Fibroblast of skin of back (primary cell): ENCODE measurements at regions not wholly inside any gene's neighbourhood (a gene's known extent, or its start where the extent isn't known, plus 50 kb on each side); places are given as distances from the start of the nearest gene placed in this dataset.
A peak's percentile ranks its signal among the peaks of the same experiment; 100 is the strongest.

Experiments used
- DNase-seq: peaks from one replicate; pipeline ENCODE4 v3.0.0-alpha.2; 2013

GRCh38 chrY:7968293-7968692 lies 1056.7 kb upstream of the AMELY start:
- DNase-seq: no peak

DNA sequence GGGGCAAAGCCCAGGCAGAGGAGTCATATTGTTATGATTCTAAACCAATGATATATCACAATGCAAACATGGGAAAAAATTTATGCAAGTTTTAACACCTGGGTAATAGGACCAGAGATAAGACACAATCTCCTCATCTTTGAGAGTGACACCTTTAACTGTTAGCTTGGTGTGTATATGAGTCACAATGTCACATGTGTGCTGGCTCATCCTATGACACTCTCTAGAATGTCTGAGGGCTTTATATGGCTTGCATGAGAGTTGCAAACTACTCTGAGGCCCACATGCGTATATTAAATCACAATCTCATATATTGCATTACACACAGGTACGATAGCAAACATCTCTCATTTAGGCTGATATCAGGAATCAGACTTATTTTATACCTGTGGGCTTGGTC lies 1055.4 kb upstream of the AMELY start:
- DNase-seq: no peak

DNA sequence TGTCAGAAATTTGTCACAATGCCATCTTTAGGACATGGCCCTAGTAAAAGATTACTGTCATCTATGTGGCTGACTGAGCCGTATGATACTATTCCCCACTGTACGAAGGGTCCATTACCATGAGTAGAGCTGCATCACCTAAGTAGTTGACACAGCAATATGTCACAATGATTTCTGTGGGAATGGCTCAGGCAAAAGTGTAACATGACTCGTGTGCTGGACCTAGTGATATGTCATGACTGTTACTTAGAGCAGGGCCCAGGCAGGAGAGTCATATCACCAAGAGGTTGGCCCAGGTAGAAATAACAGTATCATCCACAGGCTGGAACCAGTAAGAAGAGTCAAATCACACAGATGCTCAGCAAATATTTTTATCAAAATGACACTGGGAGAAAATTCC lies 1051.8 kb upstream of the AMELY start:
- DNase-seq: no peak

GRCh38 chrY:7962350-7962749 lies 1050.8 kb upstream of the AMELY start:
- no peak for DNase-seq

- no peak for DNase-seq
Observed at GRCh38 chrY:7961811-7962210, 1050.3 kb upstream of the AMELY start.

DNA sequence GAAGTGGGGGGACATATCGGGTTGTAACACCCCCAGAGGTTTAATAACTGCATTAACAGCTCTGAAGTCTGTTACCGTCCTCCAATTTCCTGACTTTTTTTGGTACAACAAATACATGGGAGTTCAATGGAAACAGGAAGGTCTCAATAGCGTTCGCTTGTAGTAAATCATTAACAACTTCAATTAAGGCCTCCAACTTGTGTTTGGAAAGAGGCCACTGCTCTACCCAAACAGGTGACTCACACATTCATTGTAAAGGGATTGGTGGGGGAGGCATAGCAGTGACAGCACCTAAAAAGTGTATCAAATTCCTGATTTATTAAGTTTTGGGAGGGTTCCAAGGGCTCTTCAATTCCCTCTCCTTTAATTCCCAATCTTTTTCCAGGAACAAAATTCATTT lies 1046.2 kb upstream of the AMELY start:
- no peak for DNase-seq

DNA sequence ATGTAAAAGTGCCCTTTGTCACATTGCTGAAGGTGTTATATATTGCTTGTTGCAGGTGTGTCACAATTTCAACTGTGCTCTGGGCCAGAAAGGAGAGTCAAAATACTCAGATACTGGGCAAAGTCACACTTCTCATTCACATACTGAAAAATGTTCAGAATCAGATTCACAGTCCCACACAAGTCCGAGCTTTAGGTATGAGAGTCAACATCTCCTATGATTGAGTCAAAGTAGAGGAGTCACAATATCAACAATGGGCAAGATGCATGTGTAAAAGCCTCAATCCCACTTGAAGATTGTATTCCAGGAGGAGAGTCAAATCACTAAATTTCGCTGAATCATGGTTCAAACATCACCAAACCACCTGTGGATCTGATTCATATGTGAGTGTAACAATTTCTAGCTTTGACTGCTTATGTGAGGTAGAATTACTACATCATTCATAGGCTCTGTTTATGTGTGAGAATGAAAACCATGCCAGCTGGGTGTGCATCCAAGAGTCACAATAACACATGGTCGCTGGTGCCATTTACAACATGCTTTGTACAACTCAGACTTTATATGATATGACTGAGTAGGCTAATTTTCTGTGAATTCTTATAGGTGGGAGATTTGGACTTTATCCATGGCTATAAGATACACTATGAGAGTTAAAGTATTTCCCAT lies 1039.8 kb upstream of the AMELY start:
- no peak for DNase-seq

DNA sequence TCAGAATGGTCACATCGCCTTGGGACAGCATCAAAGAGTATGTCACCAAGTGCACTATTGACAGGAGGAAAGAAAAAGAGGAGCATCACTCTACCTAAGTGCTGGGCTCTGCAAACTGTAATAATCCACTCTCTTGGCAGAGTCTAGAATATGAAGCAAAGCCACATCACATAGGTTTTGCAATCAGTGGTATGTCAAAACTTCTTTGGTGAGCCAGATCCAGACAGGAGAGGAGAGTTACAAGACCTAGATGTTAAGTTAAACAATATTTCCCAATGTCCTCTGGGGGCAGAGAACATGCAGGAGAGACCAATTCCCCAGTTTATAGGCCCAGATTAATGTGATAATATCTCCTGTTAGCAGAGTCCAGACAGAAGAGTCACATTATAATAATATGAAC lies 1032.6 kb upstream of the AMELY start:
- DNase-seq: no peak

GRCh38 chrY:7942711-7943110 lies 1031.2 kb upstream of the AMELY start:
- peak; percentile 9 for DNase-seq

- peak; percentile 31 for DNase-seq
Observed at GRCh38 chrY:7941856-7942255, 1030.3 kb upstream of the AMELY start.

- no peak for DNase-seq
Observed at GRCh38 chrY:7938982-7939718, 1027.6 kb upstream of the AMELY start.

- no peak for DNase-seq
Observed at GRCh38 chrY:7936831-7937230, 1025.3 kb upstream of the AMELY start.

DNA sequence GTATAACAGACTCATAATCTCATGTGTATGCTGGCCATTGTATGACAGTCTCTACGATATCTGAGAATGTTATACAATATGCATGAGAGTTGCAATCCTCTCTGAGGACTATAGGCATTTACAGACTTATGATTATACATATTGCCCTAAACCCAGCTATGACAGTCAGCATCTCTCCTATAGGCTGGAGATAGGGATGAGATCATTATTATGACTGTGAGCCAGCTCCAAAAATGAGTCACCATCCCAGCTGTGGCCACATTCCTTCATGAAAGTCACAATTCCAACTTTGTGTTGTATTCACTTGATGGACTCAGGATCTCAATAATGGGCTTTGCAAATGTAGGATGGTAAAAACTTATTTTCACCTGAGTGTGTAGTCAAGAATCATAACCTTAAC lies 1024.5 kb upstream of the AMELY start:
- peak; percentile 88 for DNase-seq

DNA sequence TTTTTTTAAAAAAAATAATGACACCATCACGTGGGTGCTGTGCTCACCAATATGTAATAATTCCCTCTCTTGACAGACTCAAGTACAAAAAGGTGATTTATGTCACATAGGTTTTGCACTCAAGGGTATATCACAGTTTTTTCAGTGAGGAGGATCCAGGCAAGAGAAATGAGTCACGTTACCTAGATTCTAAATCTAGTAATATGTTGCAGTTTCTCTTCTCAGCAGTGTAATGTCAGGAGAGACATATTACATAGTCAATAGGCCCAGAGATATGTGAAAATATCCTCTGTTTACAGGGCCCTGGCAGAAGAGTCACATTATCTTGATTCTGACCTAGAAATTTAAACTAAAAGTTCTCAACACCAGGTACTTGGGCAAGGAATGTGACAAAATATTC lies 1024.1 kb upstream of the AMELY start:
- DNase-seq: no peak

DNA sequence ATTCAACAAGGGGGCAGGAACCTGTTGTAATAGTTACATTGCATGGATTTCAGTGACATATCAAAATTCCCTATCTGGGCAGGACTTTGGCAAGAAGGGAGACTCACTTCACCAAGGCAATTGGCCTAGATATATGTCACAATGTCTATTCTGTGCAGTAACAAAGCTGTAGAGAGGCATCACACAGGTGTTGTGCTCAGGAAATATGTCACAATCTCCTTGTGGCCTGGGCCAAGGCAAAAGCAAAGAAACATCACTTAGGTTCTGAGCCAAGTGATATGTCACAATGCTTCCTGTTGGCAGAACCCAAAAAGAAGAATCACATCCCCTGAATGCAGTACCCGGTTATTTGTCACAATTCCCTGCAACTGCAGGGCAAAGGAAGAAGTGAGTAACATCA lies 1020.9 kb upstream of the AMELY start:
- no peak for DNase-seq

DNA sequence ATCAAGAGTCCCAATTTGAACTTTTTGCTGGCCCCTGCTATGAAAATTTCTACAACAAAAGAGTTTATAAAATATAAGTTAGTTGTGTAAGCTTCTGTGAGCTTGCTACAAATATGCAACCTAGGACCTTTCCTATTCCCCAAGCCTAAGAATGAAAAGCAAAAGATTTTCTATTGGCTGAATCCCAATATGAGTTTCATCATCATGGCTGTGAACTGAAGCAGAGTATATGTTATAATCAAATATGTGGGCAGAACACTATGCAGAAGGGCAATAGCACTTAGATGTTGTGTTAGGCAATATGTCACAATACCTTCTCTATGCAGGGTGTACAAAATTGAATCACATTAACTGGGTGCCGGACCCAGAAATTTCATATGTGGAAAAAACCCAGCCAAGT lies 1018.3 kb upstream of the AMELY start:
- DNase-seq: no peak

- DNase-seq: no peak
Observed at GRCh38 chrY:7924059-7924458, 1012.5 kb upstream of the AMELY start.

DNA sequence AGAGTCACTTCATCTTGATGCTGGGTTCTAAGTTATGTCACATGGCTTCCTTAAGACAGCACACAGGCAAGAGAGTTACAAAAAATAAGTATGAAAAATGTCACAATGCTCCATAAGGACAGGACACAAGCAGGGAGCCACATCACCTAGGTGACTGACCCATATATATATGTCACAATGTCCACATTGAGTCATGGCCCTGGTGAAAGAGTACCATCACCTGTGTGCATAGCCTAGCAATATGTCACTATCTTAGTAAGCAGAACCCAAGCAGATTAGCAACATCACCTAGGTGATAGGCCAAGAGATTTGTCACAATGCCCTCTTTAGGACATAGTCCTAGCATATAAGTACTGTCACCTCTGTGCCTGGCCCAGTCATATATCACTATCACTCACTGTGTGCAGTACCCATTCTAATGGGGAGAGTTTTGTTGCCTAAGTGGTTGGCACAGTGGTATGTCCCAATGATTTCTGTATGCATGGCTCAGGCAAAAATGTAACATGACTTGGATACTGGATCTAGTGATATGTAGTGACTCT lies 1012.0 kb upstream of the AMELY start:
- no peak for DNase-seq

DNA sequence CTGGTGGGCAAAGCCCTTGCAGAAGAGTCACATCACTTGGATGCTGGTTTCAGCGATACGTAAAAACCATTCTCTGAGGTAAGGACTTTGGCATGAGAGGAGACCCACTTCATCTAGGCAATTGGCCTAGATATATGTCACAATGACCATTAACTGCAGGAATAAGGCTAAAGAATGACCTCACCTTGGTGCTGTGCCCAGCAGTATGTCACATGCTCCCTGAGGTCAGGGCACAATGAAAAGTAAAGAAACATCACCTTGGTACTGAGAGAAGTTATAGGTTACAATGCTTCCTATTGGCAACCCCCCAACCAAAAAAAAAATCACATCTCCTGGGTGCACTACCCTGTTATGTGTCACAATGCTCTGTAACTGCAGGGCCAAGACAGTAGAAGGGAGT lies 1008.8 kb upstream of the AMELY start:
- no peak for DNase-seq

- DNase-seq: no peak
Observed at GRCh38 chrY:7888506-7888905, 977.0 kb upstream of the AMELY start.

DNA sequence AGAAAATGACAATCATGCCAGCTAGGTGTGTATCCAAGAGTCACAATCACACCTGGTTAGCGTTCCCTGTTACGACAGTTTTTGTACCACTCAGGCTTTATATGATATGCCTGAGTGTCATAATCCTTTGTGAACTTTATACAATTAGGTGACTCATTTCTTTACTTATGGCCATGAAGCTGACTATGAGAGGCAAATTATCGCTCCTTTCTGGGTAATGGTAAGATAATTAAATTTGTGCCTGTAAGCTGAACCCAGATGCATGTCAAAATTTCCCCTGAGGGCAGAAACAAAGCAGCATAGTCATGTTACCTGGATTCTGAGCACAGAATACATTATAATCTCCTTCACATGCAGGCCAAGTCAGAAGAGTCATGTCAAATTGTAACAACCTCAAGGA lies 970.1 kb upstream of the AMELY start:
- DNase-seq: no peak

GRCh38 chrY:7879245-7879644 lies 967.7 kb upstream of the AMELY start:
- DNase-seq: no peak

DNA sequence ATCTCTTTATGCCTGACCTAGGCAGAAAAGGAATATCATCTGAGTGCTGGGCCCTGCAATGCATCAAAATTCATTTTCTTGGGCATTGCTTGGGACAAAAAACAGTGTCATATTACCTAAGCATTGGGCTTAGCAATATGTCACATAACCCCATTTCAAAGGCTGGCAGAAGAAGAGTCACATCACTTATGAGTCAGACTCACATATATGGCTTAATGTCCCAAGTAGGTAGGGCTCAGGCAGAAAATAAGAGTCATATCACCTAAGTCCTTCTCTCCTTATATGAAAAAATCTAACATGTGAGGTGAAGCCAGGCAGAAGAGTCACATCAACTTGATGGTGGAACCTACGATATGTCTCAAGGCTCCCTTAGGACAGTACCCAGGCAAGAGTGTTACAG lies 967.2 kb upstream of the AMELY start:
- no peak for DNase-seq

DNA sequence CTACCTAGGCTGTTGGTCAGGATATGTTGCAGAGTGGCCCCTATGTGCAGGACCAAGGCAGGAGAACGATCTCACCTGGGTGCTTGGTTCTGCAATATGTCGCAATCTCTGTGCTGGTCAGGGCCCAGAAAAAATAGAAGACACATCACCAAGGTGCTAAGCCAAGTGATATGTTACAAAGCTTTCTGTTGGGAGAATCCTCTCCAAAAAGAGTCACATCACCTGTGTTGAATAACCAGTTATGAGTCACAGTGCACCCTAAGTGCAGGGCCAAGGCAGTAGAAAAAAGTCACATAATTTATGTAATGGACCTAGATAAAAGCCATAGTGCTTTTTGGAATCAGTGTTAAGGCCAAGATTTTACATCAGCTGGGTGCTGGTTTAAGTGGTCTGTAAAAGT lies 965.9 kb upstream of the AMELY start:
- no peak for DNase-seq
